GM12878 (cell line): ENCODE measurements at regions not wholly inside any gene's neighbourhood (a gene's known extent, or its start where the extent isn't known, plus 50 kb on each side); places are given as distances from the start of the nearest gene placed in this dataset.

Experiments used
- ATAC-seq: fragments of 200-7000 bp; cut with Tn5 transposase; 3 replicates; pipeline ENCODE4 v1.9.1; 2020; ENCODE audit warnings: mild to moderate bottlenecking, moderate library complexity
- BruUV-seq: library from RNA; stranded (reverse); fragments of 400-500 nt; replicated peaks from 2 replicates; lab custom pipeline; 2021; lab: Mats Ljungman, UMichigan
- CTCF ChIA-PET: fragments of 300-600 bp; sonication (Branson Sonifier 250); formaldehyde crosslinking; extraction: SDS; loops from one replicate; lab custom pipeline; 2021; ENCODE audit warnings: inconsistent platforms; lab: Yijun Ruan, JAX
- POLR2A ChIA-PET: fragments of 350-600 bp; formaldehyde crosslinking; extraction: SDS; loops from one replicate; lab custom pipeline; 2021; ENCODE audit warnings: inconsistent platforms; lab: Charles Lee
- RAD21 ChIA-PET: fragments of 300-600 bp; sonication (Branson Sonifier 250); formaldehyde crosslinking; loops from one replicate; lab custom pipeline; 2023; ENCODE audit warnings: antibody characterized with exemption; ENCODE audit not compliant: unreplicated experiment; lab: Charles Lee
- SMC1A ChIA-PET: fragments of 300-600 bp; sonication (Branson Sonifier 250); formaldehyde crosslinking; loops from one replicate; lab custom pipeline; 2023; ENCODE audit not compliant: unreplicated experiment, uncharacterized antibody; lab: Charles Lee
- DNase-seq: peaks from one replicate; pipeline ENCODE4 v3.0.0-alpha.2; 2011; ENCODE audit warnings: low read depth, low spot score
- FAIRE-seq: peaks from 3 replicates; lab custom pipeline; 2011; peaks lifted over from hg19 to GRCh38; lab: Jason Lieb, UNC
- H2AFZ ChIP-seq: 2 replicates; pipeline ENCODE4 v1.6.0; 2011; ENCODE audit warnings: low read depth, low read length, control low read depth; ENCODE audit not compliant: control insufficient read depth
- H3K27ac ChIP-seq: 2 replicates; pipeline ENCODE4 v1.5.1; 2011; ENCODE audit warnings: control low read depth; ENCODE audit not compliant: control insufficient read depth, insufficient read depth
- H3K27me3 ChIP-seq, 2 experiments: replicated peaks in 1 of 2; 2 replicates each; pipeline versions ENCODE4 v1.6.0 to v1.6.1; 2011; ENCODE audit warnings: low read length in 1 of 2; ENCODE audit not compliant: control insufficient read depth in 2 of 2, insufficient read depth in 2 of 2
- H3K36me3 ChIP-seq, 2 experiments: 2 replicates each; pipeline ENCODE4 v1.5.1; 2011; ENCODE audit warnings: low read length in 1 of 2; ENCODE audit not compliant: control insufficient read depth in 2 of 2, insufficient read depth in 2 of 2
- H3K4me1 ChIP-seq: 2 replicates; pipeline ENCODE4 v1.6.1; 2011; ENCODE audit warnings: mild to moderate bottlenecking, low read length, moderate library complexity, mixed read lengths; ENCODE audit not compliant: control insufficient read depth, insufficient read depth
- H3K4me2 ChIP-seq: 2 replicates; pipeline ENCODE4 v1.6.0; 2011; ENCODE audit warnings: control low read depth; ENCODE audit not compliant: control insufficient read depth, insufficient read depth
- H3K4me3 ChIP-seq: fragments of 200-600 bp; sonication (generic); 2 replicates; pipeline ENCODE4 v1.5.1; 2016
- H3K79me2 ChIP-seq: 2 replicates; pipeline ENCODE4 v1.6.0; 2011; ENCODE audit warnings: low read length; ENCODE audit not compliant: control insufficient read depth, insufficient read depth
- H3K9ac ChIP-seq: 2 replicates; pipeline ENCODE4 v1.8.0; 2011; ENCODE audit warnings: low read length, control low read depth, mixed read lengths; ENCODE audit not compliant: control insufficient read depth, insufficient read depth
- H3K9me3 ChIP-seq: replicated peaks from 3 replicates; pipeline ENCODE4 v1.5.1; 2011; ENCODE audit warnings: mild to moderate bottlenecking, low read length; ENCODE audit not compliant: control insufficient read depth, insufficient read depth
- H4K20me1 ChIP-seq: 2 replicates; pipeline ENCODE4 v1.6.0; 2011; ENCODE audit not compliant: control insufficient read depth, insufficient read depth
- BCL3 ChIP-seq: IDR thresholded peaks from 2 replicates; pipeline ENCODE4 v1.6.1; 2011; ENCODE audit warnings: borderline replicate concordance, low read depth, mild to moderate bottlenecking, moderate library complexity, low read length; ENCODE audit not compliant: insufficient read depth, poor library complexity, severe bottlenecking
- CTCF ChIP-seq, 3 experiments: IDR thresholded peaks in 2 of 3; conservative IDR thresholded peaks in 1 of 3; 2 replicates each; pipeline ENCODE4 v1.5.1; 2011; ENCODE audit warnings: low read depth in 3 of 3, low read length in 3 of 3, mild to moderate bottlenecking in 3 of 3, control low read depth in 2 of 3, moderate library complexity in 2 of 3, inconsistent platforms in 1 of 3, mixed read lengths in 1 of 3; ENCODE audit not compliant: control insufficient read depth in 2 of 3, insufficient read depth in 1 of 3; ENCODE audit errors: extremely low read depth in 1 of 3
- CUX1 ChIP-seq: IDR thresholded peaks from 2 replicates; pipeline ENCODE4 v1.6.1; 2012; ENCODE audit warnings: improper control_type of control experiment, low read depth, low read length; ENCODE audit not compliant: insufficient replicate concordance
- DPF2 ChIP-seq: fragments of 450-650 bp; IDR thresholded peaks from 2 replicates; pipeline ENCODE4 v1.6.1; 2017; ENCODE audit warnings: mild to moderate bottlenecking
- KDM1A ChIP-seq: fragments of 200-600 bp; sonication (generic); IDR thresholded peaks from 2 replicates; pipeline ENCODE4 v1.6.1; 2016; ENCODE audit warnings: borderline replicate concordance
- SP1 ChIP-seq: IDR thresholded peaks from one replicate; pipeline ENCODE4 v1.6.1; 2011; ENCODE audit warnings: low read depth, low read length
- YY1 ChIP-seq: IDR thresholded peaks from 2 replicates; pipeline ENCODE4 v1.6.1; 2011; ENCODE audit warnings: low read depth, mild to moderate bottlenecking, low read length
- ZSCAN29 ChIP-seq: fragments of 450-650 bp; IDR thresholded peaks from 2 replicates; pipeline ENCODE4 v1.6.1; 2017; ENCODE audit warnings: mild to moderate bottlenecking, moderate library complexity
- WGBS: methylation state at CpG from one replicate; pipeline ENCODE4 v1.1.6; 2016; ENCODE audit warnings: low lambda C conversion rate; ENCODE audit not compliant: insufficient replicate concordance, insufficient coverage; ENCODE audit errors: missing lambda C conversion rate; 5-methylcytosine and 5-hydroxymethylcytosine counted together
- in situ Hi-C: fragments of 300-500 bp; cut with MboI; formaldehyde crosslinking; loops from 9 replicates; pipeline ENCODE4 v1.14.3; 2018; ENCODE audit warnings: mixed read lengths
- intact Hi-C: fragments of 100-400 bp; cut with micrococcal nuclease; formaldehyde crosslinking; loops from one replicate; pipeline ENCODE4 v1.14.2; 2022; ENCODE audit not compliant: unreplicated experiment

GRCh38 chr14:97975216-97975615 is 1178.0 kb downstream of the VRK1 start:
- no peak overlapping the region for H3K4me3 ChIP-seq
- FAIRE-seq (no peak), DNase-seq (no peak), ATAC-seq (no peak)
- intact Hi-C loops (no loop called here), in situ Hi-C loops (no loop called here)
- 33% methylated on average over 3 of the region's 3 CpGs for WGBS
- H3K36me3 ChIP-seq = no peaks in the 10 kb centered on the region
- H3K4me2 ChIP-seq = no peak overlapping the region
- no peaks in the 10 kb centered on the region for H3K4me1 ChIP-seq
- H2AFZ ChIP-seq = no peak overlapping the region
- no peaks in the 10 kb centered on the region for H3K27me3 ChIP-seq
- ChIA-PET RAD21 (interaction anchor here (1.1 kb wide), 1 partner anchor 161 kb away, joined by 3 read pairs; no protein-coding TSS in a partner anchor), SMC1A (no interaction called here), POLR2A (no interaction called here), CTCF (no interaction called here)
- no peaks in the 10 kb centered on the region for H3K79me2 ChIP-seq
- no peaks in the 10 kb centered on the region; the same call in 2 of the 3 replicates for H3K9me3 ChIP-seq
- BruUV-seq = no TSS peak
- no peak overlapping the region for H3K9ac ChIP-seq
- H4K20me1 ChIP-seq = no peaks in the 10 kb centered on the region
- no peak overlapping the region for H3K27ac ChIP-seq
- TF ChIP-seq CTCF (IDR thresholded peaks at IDR 0.05 in 2 of 3, conservative IDR thresholded peaks at IDR 0.05 in 1 of 3; ENCODE audit: control insufficient read depth in 2 of 3, extremely low read depth in 1 of 3, insufficient read depth in 1 of 3, low read depth in 3 of 3, low read length in 3 of 3) (no peak), SP1 (no peak), KDM1A (no peak), YY1 (no peak), DPF2 (no peak)

- DNase-seq (no peak), ATAC-seq (no peak), FAIRE-seq (no peak)
- no peaks in the 10 kb centered on the region; the same call in 2 of the 3 replicates for H3K9me3 ChIP-seq
- no peak overlapping the region for H2AFZ ChIP-seq
- H3K27me3 ChIP-seq = no peaks in the 10 kb centered on the region
- H3K9ac ChIP-seq = no peak overlapping the region
- in situ Hi-C loops = no loop called here
- CTCF ChIA-PET = no interaction called here
- WGBS = 46% methylated on average over 6 of the region's 6 CpGs
- H3K4me1 ChIP-seq = no peaks in the 10 kb centered on the region
- SMC1A ChIA-PET = no interaction called here
- RAD21 ChIA-PET = no interaction called here
- TF ChIP-seq CUX1 (no peak), ZSCAN29 (no peak), BCL3 (peak; percentile 94)
- no peak overlapping the region for H3K4me3 ChIP-seq
- H3K27ac ChIP-seq = no peak overlapping the region
- no peak overlapping the region for H3K4me2 ChIP-seq
- no peaks in the 10 kb centered on the region for H3K79me2 ChIP-seq
- BruUV-seq = no TSS peak
- H4K20me1 ChIP-seq = no peaks in the 10 kb centered on the region
- H3K36me3 ChIP-seq = no peaks in the 10 kb centered on the region
- POLR2A ChIA-PET = no interaction called here
- intact Hi-C loops = no loop called here
These were observed 1178.8 kb downstream of the VRK1 start for GRCh38 chr14:97975962-97976361.
